HepG2 (cell line): ENCODE measurements at regions not wholly inside any gene's neighbourhood (a gene's known extent, or its start where the extent isn't known, plus 50 kb on each side); places are given as distances from the start of the nearest gene placed in this dataset.

Experiments used
- CTCF ChIP-seq: sonication (generic); formaldehyde crosslinking; IDR thresholded peaks from 2 replicates; pipeline ENCODE4 v1.5.0; 2020; ENCODE audit warnings: mild to moderate bottlenecking, missing genetic modification reagents, moderate library complexity
- ETV6 ChIP-seq: sonication (generic); formaldehyde crosslinking; conservative IDR thresholded peaks from 2 replicates; pipeline ENCODE4 v1.4.0; 2020; ENCODE audit warnings: missing genetic modification reagents
- MAFK ChIP-seq, 2 experiments: IDR thresholded peaks in 1 of 2; conservative IDR thresholded peaks in 1 of 2; 2 replicates each; pipeline ENCODE4 v1.6.1; 2011; ENCODE audit warnings: improper control_type of control experiment in 2 of 2, low read length in 2 of 2
- MLXIP ChIP-seq: sonication (generic); formaldehyde crosslinking; IDR thresholded peaks from 2 replicates; pipeline ENCODE4 v1.9.0; 2021; ENCODE audit warnings: missing genetic modification reagents, borderline replicate concordance
- POLR2A ChIP-seq, 2 experiments: IDR thresholded peaks; 2 replicates each; pipeline ENCODE4 v1.6.1; 2011; ENCODE audit warnings: low read depth in 2 of 2, low read length in 2 of 2, mild to moderate bottlenecking in 1 of 2, moderate library complexity in 1 of 2; ENCODE audit not compliant: insufficient read depth in 1 of 2
- RFX1 ChIP-seq: fragments of 450-650 bp; IDR thresholded peaks from 2 replicates; pipeline ENCODE4 v1.6.1; 2017
- TARDBP ChIP-seq: sonication (generic); formaldehyde crosslinking; IDR thresholded peaks from 2 replicates; pipeline ENCODE4 v1.8.0; 2022; ENCODE audit warnings: mild to moderate bottlenecking, missing genetic modification reagents
- ZFX ChIP-seq: sonication (generic); formaldehyde crosslinking; IDR thresholded peaks from 2 replicates; pipeline ENCODE4 v1.4.0; 2020; ENCODE audit warnings: mild to moderate bottlenecking, low read depth, missing genetic modification reagents, moderate library complexity
- ZNF124 ChIP-seq: sonication (generic); formaldehyde crosslinking; IDR thresholded peaks from 2 replicates; pipeline ENCODE4 v1.4.0; 2020; ENCODE audit warnings: missing genetic modification reagents
- ZNF44 ChIP-seq: sonication (generic); formaldehyde crosslinking; IDR thresholded peaks from 2 replicates; pipeline ENCODE4 v1.5.1; 2020; ENCODE audit warnings: mild to moderate bottlenecking, missing genetic modification reagents
- ZNF670 ChIP-seq: sonication (generic); formaldehyde crosslinking; IDR thresholded peaks from 2 replicates; pipeline ENCODE4 v1.8.0; 2022; ENCODE audit warnings: mild to moderate bottlenecking, missing genetic modification reagents, borderline replicate concordance

DNA sequence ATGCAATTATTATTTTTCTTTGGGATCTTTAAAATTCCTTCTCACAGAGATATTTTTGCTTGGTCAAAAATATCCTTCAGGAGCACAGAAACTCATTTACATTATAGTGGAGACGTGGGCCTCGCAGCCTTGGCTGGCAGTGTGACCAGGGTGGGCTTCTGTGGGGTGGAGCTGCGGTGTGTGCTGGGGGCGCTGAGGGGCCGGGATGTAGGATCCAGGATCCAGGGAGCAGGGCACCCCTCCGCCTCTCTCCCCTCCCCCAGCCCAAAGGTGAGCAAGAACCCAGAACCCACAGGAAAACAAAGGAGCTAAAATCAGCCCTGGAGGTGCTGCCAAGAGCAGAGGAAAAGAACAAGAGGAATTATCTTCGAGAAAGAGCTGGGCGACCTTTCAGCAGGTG lies 79.1 kb upstream of the OLFM1 start:
- TF ChIP-seq ZFX (no peak), ETV6 (CRISPR knock-in tag) (no peak), MLXIP (CRISPR knock-in tag) (no peak), POLR2A (IDR thresholded peaks at IDR 0.05; ENCODE audit: insufficient read depth in 1 of 2, low read depth in 2 of 2, low read length in 2 of 2) (no peak), RFX1 (no peak), CTCF (CRISPR knock-in tag) (no peak), MAFK (conservative IDR thresholded peaks at IDR 0.05 in 1 of 2, IDR thresholded peaks at IDR 0.05 in 1 of 2; ENCODE audit: low read length in 2 of 2) (no peak), TARDBP (CRISPR knock-in tag) (no peak), ZNF124 (CRISPR knock-in tag) (no peak), ZNF670 (CRISPR knock-in tag) (no peak), ZNF44 (no peak)
